WTC11 (cell line): ENCODE measurements at regions not wholly inside any gene's neighbourhood (a gene's known extent, or its start where the extent isn't known, plus 50 kb on each side); places are given as distances from the start of the nearest gene placed in this dataset.

Source experiments
- CBFB ChIP-seq: sonication (generic); formaldehyde crosslinking; IDR thresholded peaks from 2 replicates; pipeline ENCODE4 v1.8.1; 2022; ENCODE audit warnings: mild to moderate bottlenecking, low read depth, missing genetic modification reagents
- CTCF ChIP-seq: fragments of 200-600 bp; IDR thresholded peaks from 2 replicates; pipeline ENCODE4 v1.8.0; 2022; ENCODE audit warnings: antibody characterized with exemption
- ESRRA ChIP-seq: sonication (generic); formaldehyde crosslinking; IDR thresholded peaks from 2 replicates; pipeline ENCODE4 v1.8.1; 2022; ENCODE audit warnings: mild to moderate bottlenecking, missing genetic modification reagents, borderline replicate concordance
- JUN ChIP-seq: sonication (generic); formaldehyde crosslinking; IDR thresholded peaks from 2 replicates; pipeline ENCODE4 v1.8.0; 2023; ENCODE audit warnings: mild to moderate bottlenecking, missing genetic modification reagents
- TEAD4 ChIP-seq: sonication (generic); formaldehyde crosslinking; IDR thresholded peaks from 2 replicates; pipeline ENCODE4 v1.8.0; 2022; ENCODE audit warnings: mild to moderate bottlenecking, missing genetic modification reagents
- ZNF121 ChIP-seq: sonication (generic); formaldehyde crosslinking; IDR thresholded peaks from 2 replicates; pipeline ENCODE4 v1.8.0; 2023; ENCODE audit warnings: missing genetic modification reagents
- ZNF317 ChIP-seq: sonication (generic); formaldehyde crosslinking; IDR thresholded peaks from 2 replicates; pipeline ENCODE4 v1.8.1; 2023; ENCODE audit warnings: low read depth, mild to moderate bottlenecking, moderate library complexity, missing genetic modification reagents, borderline replicate concordance

DNA sequence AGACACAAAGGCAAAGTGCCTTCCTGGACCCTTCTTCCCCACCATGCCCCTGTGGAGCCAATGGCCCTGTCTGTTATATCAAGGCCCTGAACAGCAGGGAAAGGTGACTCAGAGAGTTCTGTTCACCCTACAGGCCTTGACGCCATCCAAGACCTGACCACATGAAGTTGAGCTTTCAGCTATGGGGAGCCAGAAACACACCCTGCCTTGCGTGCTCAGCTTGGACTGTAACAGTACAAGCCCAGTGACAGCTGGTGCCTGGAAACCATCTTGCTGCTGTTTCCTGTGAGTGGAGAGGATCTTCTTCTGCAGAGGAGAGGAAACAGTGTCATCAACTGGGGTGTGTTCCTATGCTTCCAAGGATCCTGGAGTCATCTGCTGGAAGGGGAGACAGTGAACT is 165.0 kb upstream of the IRF2BP2 start:
- no peak for TF ChIP-seq ESRRA (CRISPR knock-in tag)
- no peak for TF ChIP-seq CTCF
- TF ChIP-seq ZNF121 (CRISPR knock-in tag) = no peak
- no peak for TF ChIP-seq ZNF317 (CRISPR knock-in tag)
- no peak for TF ChIP-seq JUN (CRISPR knock-in tag)
- no peak for TF ChIP-seq TEAD4 (CRISPR knock-in tag)
- TF ChIP-seq CBFB (CRISPR knock-in tag) = no peak
